GM13976 (cell line): ENCODE measurements at regions not wholly inside any gene's neighbourhood (a gene's known extent, or its start where the extent isn't known, plus 50 kb on each side); places are given as distances from the start of the nearest gene placed in this dataset.

ENCODE experiments used
- DNase-seq: peaks from one replicate; pipeline ENCODE4 v3.0.0; 2012; ENCODE audit warnings: low spot score
- in situ Hi-C: fragments of 300-500 bp; cut with MboI; formaldehyde crosslinking; loops from one replicate; pipeline ENCODE4 v1.12.0; 2022; ENCODE audit warnings: low sequenced_read_pairs, mixed read lengths, inconsistent platforms; ENCODE audit not compliant: unreplicated experiment
- TF ChIP-seq, protein P1 (sequence below): IDR thresholded peaks from 2 replicates; pipeline ENCODE4 v1.5.1; 2012; ENCODE audit warnings: borderline replicate concordance, mild to moderate bottlenecking; ENCODE audit not compliant: insufficient read depth; ENCODE audit errors: extremely low read depth, missing control alignments, control extremely low read depth

DNA sequence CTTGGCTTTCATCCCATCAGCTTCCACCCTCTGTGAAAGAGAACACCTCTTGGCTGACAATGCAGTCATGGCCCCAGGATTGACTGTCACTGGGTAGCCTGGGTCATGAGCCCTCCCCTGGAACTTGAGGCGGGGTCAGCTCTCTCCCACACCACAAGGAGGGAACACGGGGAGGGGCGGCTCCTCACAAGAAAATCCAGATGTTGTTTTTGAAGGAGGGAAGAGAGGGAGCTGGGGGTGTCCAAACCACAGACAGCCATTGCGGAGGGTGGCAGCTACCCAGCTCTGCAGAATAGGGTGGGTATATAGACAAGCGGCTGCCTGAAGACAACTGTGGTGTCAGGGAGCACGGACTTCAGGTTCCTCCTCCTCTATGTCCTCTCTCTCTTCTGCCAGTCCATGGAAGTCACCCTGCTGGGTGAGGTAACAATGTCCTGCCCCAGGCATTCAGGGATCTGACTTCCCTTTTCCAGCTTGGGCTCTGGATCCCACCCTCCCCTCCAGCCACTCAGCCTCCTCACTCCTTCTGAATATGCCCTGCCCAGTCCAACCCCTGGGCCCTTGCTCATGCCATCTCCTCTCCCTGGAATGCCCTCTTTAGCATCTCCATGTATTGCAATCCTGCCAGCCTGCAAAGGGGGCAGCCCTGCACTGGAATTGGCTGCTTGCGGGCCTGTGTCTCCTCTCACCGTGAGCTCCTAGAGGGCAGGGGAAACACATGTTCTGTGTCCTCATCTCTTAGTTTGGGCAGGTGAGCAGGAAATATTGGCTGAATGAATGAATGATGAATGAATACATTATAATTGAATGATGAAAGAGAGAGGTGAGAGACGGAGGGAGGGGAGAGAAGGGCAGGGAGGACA lies 60.9 kb upstream of the RUNX3 start:
- TF ChIP-seq, protein P1, sequence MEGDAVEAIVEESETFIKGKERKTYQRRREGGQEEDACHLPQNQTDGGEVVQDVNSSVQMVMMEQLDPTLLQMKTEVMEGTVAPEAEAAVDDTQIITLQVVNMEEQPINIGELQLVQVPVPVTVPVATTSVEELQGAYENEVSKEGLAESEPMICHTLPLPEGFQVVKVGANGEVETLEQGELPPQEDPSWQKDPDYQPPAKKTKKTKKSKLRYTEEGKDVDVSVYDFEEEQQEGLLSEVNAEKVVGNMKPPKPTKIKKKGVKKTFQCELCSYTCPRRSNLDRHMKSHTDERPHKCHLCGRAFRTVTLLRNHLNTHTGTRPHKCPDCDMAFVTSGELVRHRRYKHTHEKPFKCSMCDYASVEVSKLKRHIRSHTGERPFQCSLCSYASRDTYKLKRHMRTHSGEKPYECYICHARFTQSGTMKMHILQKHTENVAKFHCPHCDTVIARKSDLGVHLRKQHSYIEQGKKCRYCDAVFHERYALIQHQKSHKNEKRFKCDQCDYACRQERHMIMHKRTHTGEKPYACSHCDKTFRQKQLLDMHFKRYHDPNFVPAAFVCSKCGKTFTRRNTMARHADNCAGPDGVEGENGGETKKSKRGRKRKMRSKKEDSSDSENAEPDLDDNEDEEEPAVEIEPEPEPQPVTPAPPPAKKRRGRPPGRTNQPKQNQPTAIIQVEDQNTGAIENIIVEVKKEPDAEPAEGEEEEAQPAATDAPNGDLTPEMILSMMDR = no peak
- in situ Hi-C loops = no loop called here
- no peak for DNase-seq

DNA sequence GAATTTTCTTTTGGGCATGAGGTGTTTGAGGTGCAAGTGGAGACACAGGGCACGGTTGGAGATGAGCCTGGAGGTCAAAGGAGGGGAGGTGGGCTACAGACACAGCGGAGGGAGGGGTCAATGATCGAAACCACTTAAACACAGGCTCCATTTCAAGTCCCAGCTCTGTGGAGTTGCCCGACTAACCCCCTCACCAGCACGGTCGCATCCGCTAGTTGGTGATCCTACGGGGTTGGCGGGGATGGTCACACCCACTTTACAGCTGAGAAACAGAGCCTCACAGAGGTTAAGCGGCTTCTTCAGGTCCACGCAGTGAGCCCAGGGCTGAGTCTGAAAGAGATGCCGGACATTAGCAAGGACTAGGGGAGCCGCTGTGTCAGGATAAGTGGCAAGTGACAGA lies 60.1 kb upstream of the RUNX3 start:
- DNase-seq = no peak
- in situ Hi-C loops = no loop called here
- TF ChIP-seq, protein P1 = no peak

- in situ Hi-C loops = no loop called here
Observed at GRCh38 chr1:24989082-24989481, 59.0 kb upstream of the RUNX3 start.

GRCh38 chr1:24988558-24988912 lies 58.5 kb upstream of the RUNX3 start:
- in situ Hi-C loops = no loop called here
- TF ChIP-seq, protein P1 = no peak

More at GRCh38 chr1:24989082-24989481, 59.0 kb upstream of the RUNX3 start:
- TF ChIP-seq, protein P1 = no peak
- DNase-seq = no peak

DNA sequence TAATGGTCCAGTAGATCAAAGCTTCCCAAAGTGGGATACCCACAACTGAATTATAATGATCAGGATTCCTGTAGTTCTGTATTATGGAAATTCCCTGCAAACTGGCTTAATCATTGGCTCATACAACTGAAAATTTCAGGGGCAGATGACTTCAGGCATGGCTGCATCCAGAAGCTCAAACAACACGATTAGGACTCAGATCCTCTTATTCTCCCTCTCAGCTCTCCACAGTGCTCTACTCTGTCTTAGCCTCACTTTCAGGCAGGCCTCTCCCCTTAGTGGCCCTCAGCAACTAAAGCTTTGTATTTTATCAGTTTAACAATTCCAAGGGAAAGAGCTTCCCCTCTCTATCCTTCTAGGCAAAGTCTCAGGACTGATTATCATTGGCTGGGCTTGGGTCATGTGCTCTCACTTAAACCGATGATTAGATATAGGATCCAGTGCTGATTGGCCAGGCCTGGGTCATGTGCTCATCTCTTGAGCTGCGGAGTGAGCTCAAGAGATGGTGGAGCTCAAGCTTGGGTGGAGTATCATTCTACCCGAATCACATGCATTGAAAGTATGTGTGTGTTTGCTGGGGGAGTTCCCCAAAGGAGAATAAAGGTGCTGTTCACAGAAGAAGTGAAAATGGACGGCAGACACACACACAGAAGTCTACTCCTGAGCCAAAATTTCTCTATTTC lies 57.9 kb upstream of the RUNX3 start:
- in situ Hi-C loops = no loop called here
- DNase-seq = peak; percentile 70
- TF ChIP-seq, protein P1 = no peak

More at GRCh38 chr1:24988558-24988912, 58.5 kb upstream of the RUNX3 start:
- DNase-seq = no peak

GRCh38 chr1:24987424-24987823 lies 57.3 kb upstream of the RUNX3 start:
- TF ChIP-seq, protein P1 = no peak
- in situ Hi-C loops = no loop called here

More at GRCh38 chr1:24987424-24987823, 57.3 kb upstream of the RUNX3 start:
- no peak for DNase-seq
